22Rv1 (cell line): ENCODE measurements at regions not wholly inside any gene's neighbourhood (a gene's known extent, or its start where the extent isn't known, plus 50 kb on each side); places are given as distances from the start of the nearest gene placed in this dataset.

Experiments used
- CTCF ChIP-seq: fragments of 450-650 bp; IDR thresholded peaks from 2 replicates; pipeline ENCODE4 v1.5.1; 2017; ENCODE audit warnings: mild to moderate bottlenecking
- ZFX ChIP-seq: fragments of 450-650 bp; IDR thresholded peaks from 2 replicates; pipeline ENCODE4 v1.6.1; 2017; ENCODE audit warnings: antibody characterized with exemption, borderline replicate concordance

- TF ChIP-seq CTCF (no peak), ZFX (no peak)
Measured at GRCh38 chr3:182178488-182179200, 466.9 kb downstream of the SOX2 start.
